OCI-LY7 (cell line): ENCODE measurements at regions not wholly inside any gene's neighbourhood (a gene's known extent, or its start where the extent isn't known, plus 50 kb on each side); places are given as distances from the start of the nearest gene placed in this dataset.

Experiments
- CTCF ChIP-seq: fragments of 200-600 bp; sonication (generic); conservative IDR thresholded peaks from 2 replicates; pipeline ENCODE4 v1.5.1; 2014; ENCODE audit warnings: mild to moderate bottlenecking, antibody characterized with exemption, low read length, moderate library complexity, mixed read lengths
- EZH2phosphoT487 ChIP-seq: fragments of 200-600 bp; sonication (generic); IDR thresholded peaks from 2 replicates; pipeline ENCODE4 v1.6.1; 2018; ENCODE audit warnings: low read depth, borderline replicate concordance, mild to moderate bottlenecking, mixed run types, antibody characterized with exemption, low read length, moderate library complexity, mixed read lengths

- TF ChIP-seq CTCF, result no peak
- no peak for TF ChIP-seq EZH2phosphoT487
These were observed 259.8 kb upstream of the MON1B start for GRCh38 chr16:76931186-76931585.
